Smooth muscle cell (in vitro differentiated cells): ENCODE measurements at regions not wholly inside any gene's neighbourhood (a gene's known extent, or its start where the extent isn't known, plus 50 kb on each side); places are given as distances from the start of the nearest gene placed in this dataset.

Experiments used
- DNase-seq: peaks from one replicate; lab custom pipeline; 2025; ENCODE audit not compliant: unreplicated experiment; lab: John Stamatoyannopoulos, UW
- H2AFZ ChIP-seq: fragments of 200-600 bp; sonication (generic); 2 replicates; pipeline ENCODE4 v1.6.0; 2016; ENCODE audit warnings: antibody characterized with exemption, low read depth, mild to moderate bottlenecking
- H3F3A ChIP-seq: fragments of 200-600 bp; sonication (generic); 2 replicates; pipeline ENCODE4 v1.6.0; 2017; ENCODE audit warnings: antibody characterized with exemption, low read depth
- H3K27ac ChIP-seq: fragments of 200-600 bp; sonication (generic); 2 replicates; pipeline ENCODE4 v1.5.1; 2016; ENCODE audit warnings: low read depth, mild to moderate bottlenecking
- H3K27me3 ChIP-seq: fragments of 200-600 bp; sonication (generic); 2 replicates; pipeline ENCODE4 v1.6.1; 2016; ENCODE audit warnings: low read depth, mild to moderate bottlenecking
- H3K36me3 ChIP-seq: fragments of 200-600 bp; sonication (generic); 2 replicates; pipeline ENCODE4 v1.5.1; 2016; ENCODE audit warnings: low read depth
- H3K4me1 ChIP-seq: fragments of 200-600 bp; sonication (generic); 2 replicates; pipeline ENCODE4 v1.5.1; 2016; ENCODE audit warnings: low read depth
- H3K4me2 ChIP-seq: fragments of 200-600 bp; sonication (generic); 2 replicates; pipeline ENCODE4 v1.6.0; 2016; ENCODE audit warnings: mild to moderate bottlenecking
- H3K4me3 ChIP-seq: fragments of 200-600 bp; sonication (generic); 2 replicates; pipeline ENCODE4 v1.5.1; 2016; ENCODE audit warnings: mild to moderate bottlenecking
- H3K79me2 ChIP-seq: fragments of 200-600 bp; sonication (generic); 2 replicates; pipeline ENCODE4 v1.6.0; 2016; ENCODE audit warnings: low read depth, mild to moderate bottlenecking
- H3K9ac ChIP-seq: fragments of 200-600 bp; sonication (generic); 2 replicates; pipeline ENCODE4 v1.6.0; 2016; ENCODE audit warnings: low read depth
- H3K9me3 ChIP-seq: fragments of 200-600 bp; sonication (generic); replicated peaks from 2 replicates; pipeline ENCODE4 v1.5.1; 2016; ENCODE audit warnings: low read depth
- H4K20me1 ChIP-seq: fragments of 200-600 bp; sonication (generic); 2 replicates; pipeline ENCODE4 v1.6.0; 2016; ENCODE audit warnings: low read depth
- CTCF ChIP-seq: fragments of 200-600 bp; sonication (generic); IDR thresholded peaks from 2 replicates; pipeline ENCODE4 v1.5.1; 2017; ENCODE audit warnings: borderline replicate concordance, mild to moderate bottlenecking, antibody characterized with exemption; ENCODE audit not compliant: insufficient read depth, poor library complexity, severe bottlenecking
- WGBS: methylation state at CpG from one replicate; pipeline ENCODE4 v1.1.7; 2016; ENCODE audit warnings: low lambda C conversion rate; 5-methylcytosine and 5-hydroxymethylcytosine counted together

GRCh38 chr2:176494949-176495353, 225.7 kb downstream of the MTX2 start:
- no peak overlapping the region for H3K4me2 ChIP-seq
- H3K9ac ChIP-seq, result no peak overlapping the region

GRCh38 chr2:176495826-176496225, 226.6 kb downstream of the MTX2 start:
- H3K4me3 ChIP-seq, result no peak overlapping the region
- WGBS, result 81% methylated on average over 3 of the region's 3 CpGs
- no peaks in the 10 kb centered on the region for H3K9me3 ChIP-seq
- no peaks in the 10 kb centered on the region for H3K36me3 ChIP-seq
- no peaks in the 10 kb centered on the region for H3K79me2 ChIP-seq
- no peaks in the 10 kb centered on the region for H4K20me1 ChIP-seq
- H2AFZ ChIP-seq, result no peak overlapping the region
- H3K27me3 ChIP-seq, result peaks cover 7% of the 10 kb centered on the region
- no peak for TF ChIP-seq CTCF
- H3K9ac ChIP-seq, result no peak overlapping the region
- no peak overlapping the region for H3K4me2 ChIP-seq
- DNase-seq, result no peak
- no peaks in the 10 kb centered on the region for H3F3A ChIP-seq
- H3K4me1 ChIP-seq, result peaks cover under 1% of the 10 kb centered on the region
- no peak overlapping the region for H3K27ac ChIP-seq

More at GRCh38 chr2:176494949-176495353, 225.7 kb downstream of the MTX2 start:
- H3F3A ChIP-seq, result no peaks in the 10 kb centered on the region
- H3K27me3 ChIP-seq, result peaks cover 7% of the 10 kb centered on the region
- TF ChIP-seq CTCF, result no peak
- no peaks in the 10 kb centered on the region for H3K9me3 ChIP-seq
- H4K20me1 ChIP-seq, result no peaks in the 10 kb centered on the region
- no peak for DNase-seq
- H3K36me3 ChIP-seq, result no peaks in the 10 kb centered on the region
- no peaks in the 10 kb centered on the region for H3K79me2 ChIP-seq
- no peak overlapping the region for H3K27ac ChIP-seq
- no peak overlapping the region for H2AFZ ChIP-seq
- H3K4me1 ChIP-seq, result peaks cover 5% of the 10 kb centered on the region
- H3K4me3 ChIP-seq, result no peak overlapping the region
- WGBS, result 97% methylated on average over 2 of the region's 2 CpGs

- TF ChIP-seq CTCF, result no peak
- Histone ChIP-seq H3K4me1 (no peaks in the 10 kb centered on the region), H3K27me3 (peaks cover 7% of the 10 kb centered on the region), H3K36me3 (no peaks in the 10 kb centered on the region), H3K9ac (no peak overlapping the region), H3K4me2 (no peak overlapping the region), H2AFZ (no peak overlapping the region), H4K20me1 (no peaks in the 10 kb centered on the region), H3K4me3 (no peak overlapping the region), H3F3A (no peaks in the 10 kb centered on the region), H3K79me2 (no peaks in the 10 kb centered on the region), H3K9me3 (no peaks in the 10 kb centered on the region), H3K27ac (no peak overlapping the region)
- 95% methylated on average over 3 of the region's 3 CpGs for WGBS
- no peak for DNase-seq
These were observed 227.5 kb downstream of the MTX2 start for GRCh38 chr2:176496761-176497160.

GRCh38 chr2:176500901-176501300, 231.7 kb downstream of the MTX2 start:
- Histone ChIP-seq H3K4me1 (no peaks in the 10 kb centered on the region), H3K4me3 (no peak overlapping the region), H3F3A (no peaks in the 10 kb centered on the region), H2AFZ (no peak overlapping the region), H3K36me3 (no peaks in the 10 kb centered on the region), H3K9ac (no peak overlapping the region), H3K27me3 (peaks cover 7% of the 10 kb centered on the region), H3K79me2 (no peaks in the 10 kb centered on the region), H3K27ac (no peak overlapping the region), H3K4me2 (no peak overlapping the region), H3K9me3 (no peaks in the 10 kb centered on the region), H4K20me1 (no peaks in the 10 kb centered on the region)
- WGBS, result 67% methylated on average over 1 of the region's 1 CpG
- TF ChIP-seq CTCF, result no peak
- no peak for DNase-seq
